DMS79 treated with DMSO at 0.1 percent for 48 hours (cell line): ENCODE measurements at regions not wholly inside any gene's neighbourhood (a gene's known extent, or its start where the extent isn't known, plus 50 kb on each side); places are given as distances from the start of the nearest gene placed in this dataset.
"Not testable (repeated sequence)": the region's sequence is repeated elsewhere in the genome, so short reads cannot be mapped to it uniquely, and the experiment has no call there.

Source experiments
- DNase-seq: peaks from one replicate; lab custom pipeline; 2025; lab: John Stamatoyannopoulos, UW

- DNase-seq = not testable (repeated sequence)
Measured at GRCh38 chr10:109729895-109730294, 193.4 kb downstream of the XPNPEP1 start.

GRCh38 chr10:109727436-109727835 is 195.9 kb downstream of the XPNPEP1 start:
- DNase-seq = no peak

GRCh38 chr10:109726473-109726872 is 196.8 kb downstream of the XPNPEP1 start:
- no peak for DNase-seq

- DNase-seq = no peak
Measured at GRCh38 chr10:109723305-109723704, 200.0 kb downstream of the XPNPEP1 start.

GRCh38 chr10:109721453-109722064 is 201.8 kb downstream of the XPNPEP1 start:
- DNase-seq = no peak

GRCh38 chr10:109706026-109706560 is 217.2 kb downstream of the XPNPEP1 start:
- DNase-seq = no peak

GRCh38 chr10:109701633-109702215 is 221.6 kb downstream of the XPNPEP1 start:
- no peak for DNase-seq

- peak; percentile 0 for DNase-seq
Measured at GRCh38 chr10:109698882-109699664, 224.2 kb downstream of the XPNPEP1 start.

GRCh38 chr10:109698086-109698485 is 225.2 kb downstream of the XPNPEP1 start:
- DNase-seq = no peak

GRCh38 chr10:109696981-109697775 is 226.1 kb downstream of the XPNPEP1 start:
- no peak for DNase-seq

GRCh38 chr10:109696462-109696861 is 226.8 kb downstream of the XPNPEP1 start:
- no peak for DNase-seq

- DNase-seq = no peak
Measured at GRCh38 chr10:109695988-109696387, 227.3 kb downstream of the XPNPEP1 start.

GRCh38 chr10:109689785-109690184 is 233.5 kb downstream of the XPNPEP1 start:
- no peak for DNase-seq

- DNase-seq = no peak
Measured at GRCh38 chr10:109679478-109679877, 243.8 kb downstream of the XPNPEP1 start.

- no peak for DNase-seq
Measured at GRCh38 chr10:109678857-109679256, 244.5 kb downstream of the XPNPEP1 start.

- DNase-seq = no peak
Measured at GRCh38 chr10:109676703-109677102, 246.6 kb downstream of the XPNPEP1 start.

- no peak for DNase-seq
Measured at GRCh38 chr10:109668703-109669102, 254.6 kb downstream of the XPNPEP1 start.

- DNase-seq = no peak
Measured at GRCh38 chr10:109668154-109668665, 255.1 kb downstream of the XPNPEP1 start.

- DNase-seq = no peak
Measured at GRCh38 chr10:109665321-109665720, 258.0 kb downstream of the XPNPEP1 start.

- no peak for DNase-seq
Measured at GRCh38 chr10:109664554-109664953, 258.8 kb downstream of the XPNPEP1 start.

- DNase-seq = no peak
Measured at GRCh38 chr10:109663122-109663521, 260.2 kb downstream of the XPNPEP1 start.

GRCh38 chr10:109652612-109653011 is 270.7 kb downstream of the XPNPEP1 start:
- DNase-seq = not testable (repeated sequence)
